Fibroblast of lung (primary cell): ENCODE measurements at regions not wholly inside any gene's neighbourhood (a gene's known extent, or its start where the extent isn't known, plus 50 kb on each side); places are given as distances from the start of the nearest gene placed in this dataset.

Source experiments
- DNase-seq, 2 donors: peaks; one replicate each; pipeline versions ENCODE4 v3.0.0 to v3.0.0-alpha.2; 2010; ENCODE audit warnings: low read depth in 2 of 2
- H2AFZ ChIP-seq: 2 replicates; pipeline ENCODE4 v1.5.1; 2012; ENCODE audit warnings: low read length, control low read depth, inconsistent platforms
- H3K27ac ChIP-seq: 2 replicates; pipeline ENCODE4 v1.5.1; 2011; ENCODE audit warnings: low read length, control low read depth; ENCODE audit not compliant: insufficient read depth
- H3K27me3 ChIP-seq: 2 replicates; pipeline ENCODE4 v1.5.1; 2011; ENCODE audit warnings: mild to moderate bottlenecking, low read length; ENCODE audit not compliant: control insufficient read depth, insufficient read depth
- H3K36me3 ChIP-seq: 2 replicates; pipeline ENCODE4 v1.5.1; 2011; ENCODE audit warnings: low read length; ENCODE audit not compliant: control insufficient read depth, insufficient read depth
- H3K4me1 ChIP-seq: 2 replicates; pipeline ENCODE4 v1.5.1; 2011; ENCODE audit warnings: low read length; ENCODE audit not compliant: control insufficient read depth, insufficient read depth; ENCODE audit errors: extremely low read depth
- H3K4me2 ChIP-seq: 2 replicates; pipeline ENCODE4 v1.5.1; 2011; ENCODE audit warnings: low read length, control low read depth; ENCODE audit not compliant: insufficient read depth; ENCODE audit errors: extremely low read depth
- H3K4me3 ChIP-seq, 4 experiments: fragments of 200-600 bp in 1 of 4; sonication (generic) in 1 of 4; replicated peaks in 1 of 4; 2 replicates each; pipeline ENCODE4 v1.5.1; 2011 to 2016; ENCODE audit warnings: low read length in 4 of 4, low read depth in 3 of 4, mild to moderate bottlenecking in 3 of 4, control low read depth in 2 of 4, inconsistent platforms in 1 of 4, mixed read lengths in 1 of 4; ENCODE audit not compliant: insufficient read depth in 1 of 4; ENCODE audit errors: control extremely low read depth in 1 of 4
- H3K79me2 ChIP-seq: 2 replicates; pipeline ENCODE4 v1.5.1; 2012; ENCODE audit warnings: mild to moderate bottlenecking, low read length, inconsistent platforms; ENCODE audit not compliant: control insufficient read depth, insufficient read depth
- H3K9ac ChIP-seq: 2 replicates; pipeline ENCODE4 v1.5.1; 2011; ENCODE audit warnings: mild to moderate bottlenecking, low read length, control low read depth; ENCODE audit not compliant: insufficient read depth
- H3K9me3 ChIP-seq: 2 replicates; pipeline ENCODE4 v1.5.1; 2012; ENCODE audit warnings: low read depth, low read length; ENCODE audit not compliant: control insufficient read depth, insufficient read depth
- H4K20me1 ChIP-seq: 2 replicates; pipeline ENCODE4 v1.5.1; 2011; ENCODE audit warnings: low read length; ENCODE audit not compliant: control insufficient read depth, insufficient read depth; ENCODE audit errors: extremely low read depth
- CTCF ChIP-seq, 2 donors: IDR thresholded peaks in 1 of 2; conservative IDR thresholded peaks in 1 of 2; 1 replicate in 1 of 2; 2 replicates in 1 of 2; pipeline ENCODE4 v1.5.1; 2011 to 2012; ENCODE audit warnings: low read length in 2 of 2, control low read depth in 1 of 2, inconsistent platforms in 1 of 2, low read depth in 1 of 2, mild to moderate bottlenecking in 1 of 2
- EZH2 ChIP-seq: IDR thresholded peaks from 2 replicates; pipeline ENCODE4 v1.5.1; 2012; ENCODE audit warnings: low read length, control low read depth, mild to moderate bottlenecking; ENCODE audit errors: missing control alignments

DNA sequence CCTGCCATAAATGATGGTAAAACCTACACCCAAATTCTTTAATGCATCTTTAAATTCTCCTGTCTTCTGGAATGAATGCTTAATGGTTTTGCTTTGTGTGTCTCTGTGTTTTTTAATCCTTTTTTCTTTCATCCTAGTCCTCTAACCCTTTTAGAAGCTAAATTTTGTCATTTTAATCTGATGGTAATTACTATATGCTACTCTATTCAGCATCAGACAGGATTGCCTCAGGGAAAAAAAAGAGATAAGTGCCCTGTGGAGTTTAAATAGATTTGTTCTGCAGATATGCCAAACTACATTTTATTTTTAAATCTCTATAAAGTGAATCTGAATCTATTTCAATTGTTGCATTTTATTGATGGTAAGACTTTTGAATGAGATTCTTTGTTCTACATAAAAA is 966.8 kb downstream of the NSUN3 start:
- no peak for DNase-seq
- Histone ChIP-seq H3K9me3 (no peaks in the 10 kb centered on the region), H3K4me3 (no peak overlapping the region), H3K27me3 (no peaks in the 10 kb centered on the region), H3K36me3 (no peaks in the 10 kb centered on the region), H3K4me2 (no peak overlapping the region), H3K4me1 (no peaks in the 10 kb centered on the region), H2AFZ (no peak overlapping the region), H4K20me1 (no peaks in the 10 kb centered on the region), H3K27ac (no peak overlapping the region), H3K79me2 (no peaks in the 10 kb centered on the region), H3K9ac (no peak overlapping the region)
- TF ChIP-seq CTCF (conservative IDR thresholded peaks at IDR 0.05 in 1 of 2, IDR thresholded peaks at IDR 0.05 in 1 of 2; ENCODE audit: low read depth in 1 of 2, low read length in 2 of 2), result no peak
- no peak for TF ChIP-seq EZH2

DNA sequence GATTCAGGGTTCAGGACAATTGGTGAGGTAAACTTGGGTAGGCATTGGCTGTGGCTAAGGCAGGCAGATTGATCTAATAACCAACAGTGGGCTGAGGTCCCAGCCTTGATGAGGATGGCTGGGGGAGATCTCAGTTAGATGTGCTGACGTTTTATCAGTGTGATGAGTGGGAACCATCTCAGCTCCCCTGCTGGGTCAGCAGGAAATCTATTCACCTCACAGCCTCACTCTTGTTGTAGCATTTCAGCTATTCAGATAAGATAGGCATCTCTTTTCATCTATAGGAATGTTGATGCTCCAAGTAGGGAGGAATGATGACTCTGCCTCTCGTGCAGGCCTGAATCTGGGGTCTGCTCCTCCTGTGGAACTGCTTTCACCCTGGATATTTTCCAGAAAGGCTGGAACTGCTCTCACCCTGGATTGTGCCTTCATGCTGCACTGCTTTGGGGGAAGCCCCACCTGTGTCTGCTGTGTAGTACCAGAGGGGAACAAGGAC is 973.7 kb downstream of the NSUN3 start:
- TF ChIP-seq CTCF (conservative IDR thresholded peaks at IDR 0.05 in 1 of 2, IDR thresholded peaks at IDR 0.05 in 1 of 2; ENCODE audit: low read depth in 1 of 2, low read length in 2 of 2) (no peak), EZH2 (no peak)
- no peaks in the 10 kb centered on the region for H3K79me2 ChIP-seq
- H4K20me1 ChIP-seq, result no peaks in the 10 kb centered on the region
- DNase-seq, result no peak
- H3K27ac ChIP-seq, result no peak overlapping the region
- H3K27me3 ChIP-seq, result no peaks in the 10 kb centered on the region
- no peak overlapping the region for H3K4me2 ChIP-seq
- H2AFZ ChIP-seq, result no peak overlapping the region
- H3K4me3 ChIP-seq, result no peak overlapping the region
- H3K4me1 ChIP-seq, result no peaks in the 10 kb centered on the region
- H3K9me3 ChIP-seq, result no peaks in the 10 kb centered on the region
- no peaks in the 10 kb centered on the region for H3K36me3 ChIP-seq
- H3K9ac ChIP-seq, result no peak overlapping the region

GRCh38 chr3:95037097-95037496 is 974.2 kb downstream of the NSUN3 start:
- Histone ChIP-seq H3K4me3 (no peak overlapping the region), H3K9ac (no peak overlapping the region), H3K27ac (no peak overlapping the region), H4K20me1 (no peaks in the 10 kb centered on the region), H2AFZ (no peak overlapping the region), H3K36me3 (no peaks in the 10 kb centered on the region), H3K4me1 (no peaks in the 10 kb centered on the region), H3K27me3 (no peaks in the 10 kb centered on the region), H3K9me3 (no peaks in the 10 kb centered on the region), H3K79me2 (no peaks in the 10 kb centered on the region), H3K4me2 (no peak overlapping the region)
- no peak for DNase-seq
- TF ChIP-seq EZH2 (no peak), CTCF (conservative IDR thresholded peaks at IDR 0.05 in 1 of 2, IDR thresholded peaks at IDR 0.05 in 1 of 2; ENCODE audit: low read depth in 1 of 2, low read length in 2 of 2) (no peak)
